ENCODE measurements at regions not wholly inside any gene's neighbourhood (a gene's known extent, or its start where the extent isn't known, plus 50 kb on each side); places are given as distances from the start of the nearest gene placed in this dataset.

- H3K23me2 ChIP-seq (ENCODE audit: low read depth, low read length) = no peaks in the 10 kb centered on the region
- WGBS, 2 experiments (ENCODE audit: extremely low coverage in 1 of 2, insufficient coverage in 1 of 2, insufficient read length in 1 of 2, insufficient replicate concordance in 2 of 2, low coverage in 1 of 2, low lambda C conversion rate in 2 of 2, missing lambda C conversion rate in 1 of 2) = 91% methylated on average over 5 of the region's 5 CpGs; no CpG with 5 or more reads in 1 of the 2 experiments
Measured at GRCh38 chr5:89279391-89280036, 396.5 kb upstream of the MEF2C start.

More at GRCh38 chr5:89279391-89280036, 396.5 kb upstream of the MEF2C start:
- Histone ChIP-seq H4K5ac (ENCODE audit: insufficient read length, low read depth, low read length) (no peak overlapping the region), H3K79me1 (ENCODE audit: low read depth, low read length) (no peaks in the 10 kb centered on the region), H2BK120ac (replicated peaks; ENCODE audit: low read depth, low read length) (no peak overlapping the region), H3K14ac (ENCODE audit: insufficient read length) (no peak overlapping the region), H3K23ac (ENCODE audit: insufficient read length) (no peak overlapping the region), H2BK20ac (ENCODE audit: low read length) (no peak overlapping the region), H3K79me2 (ENCODE audit: control insufficient read depth in 1 of 2, insufficient read depth in 2 of 2, low read length in 2 of 2) (no peaks in the 10 kb centered on the region), H4K91ac (replicated peaks; ENCODE audit: insufficient read length, low read length) (no peak overlapping the region), H3K4me3 (ENCODE audit: extremely low read depth in 1 of 4, insufficient read depth in 2 of 4, low read depth in 3 of 4, low read length in 4 of 4) (no peak overlapping the region), H3K9ac (replicated peaks in 1 of 4; ENCODE audit: extremely low read depth in 1 of 4, low read depth in 3 of 4, low read length in 3 of 4) (no peak overlapping the region), H3K4ac (replicated peaks; ENCODE audit: insufficient read length, low read depth, low read length) (no peak overlapping the region), H4K20me1 (replicated peaks in 1 of 2; ENCODE audit: control insufficient read depth in 1 of 2, insufficient read depth in 2 of 2, low read length in 2 of 2) (no peaks in the 10 kb centered on the region), H2BK12ac (ENCODE audit: low read depth, low read length) (no peak overlapping the region), H3K9me3 (ENCODE audit: insufficient read depth in 2 of 2, low read depth in 1 of 2, low read length in 1 of 2) (no peaks in the 10 kb centered on the region), H3K18ac (ENCODE audit: extremely low read depth, low read length) (no peak overlapping the region), H3K36me3 (ENCODE audit: control insufficient read depth in 2 of 4, insufficient read depth in 4 of 4, low read length in 3 of 4) (no peaks in the 10 kb centered on the region), H2BK15ac (ENCODE audit: low read length) (no peak overlapping the region), H3K27me3 (replicated peaks in 1 of 4; ENCODE audit: control insufficient read depth in 3 of 4, extremely low read depth in 1 of 4, insufficient read depth in 3 of 4, low read length in 3 of 4) (no peaks in the 10 kb centered on the region), H2BK5ac (ENCODE audit: low read depth, low read length) (no peak overlapping the region), H3K4me2 (ENCODE audit: insufficient read depth in 1 of 2, low read depth in 2 of 2, low read length in 2 of 2) (no peak overlapping the region), H3K27ac (ENCODE audit: low read depth, low read length) (no peak overlapping the region), H4K8ac (ENCODE audit: extremely low read depth, insufficient read depth, low read length) (no peak overlapping the region), H2AK5ac (ENCODE audit: low read depth, low read length) (no peak overlapping the region), H3K56ac (replicated peaks; ENCODE audit: insufficient read length, low read depth, low read length) (no peak overlapping the region), H3K4me1 (replicated peaks in 1 of 4; ENCODE audit: control insufficient read depth in 3 of 4, insufficient read depth in 4 of 4, low read length in 3 of 4) (no peaks in the 10 kb centered on the region), H2AFZ (ENCODE audit: low read length) (no peak overlapping the region)
- ChIA-PET POLR2A (ENCODE audit: partially characterized antibody) (no interaction called here), CTCF (ENCODE audit: partially characterized antibody) (no interaction called here)
- no peak for TF ChIP-seq MAFK (IDR thresholded peaks at IDR 0.05; ENCODE audit: low read depth, low read length)
- TF ChIP-seq EGR1 (IDR thresholded peaks at IDR 0.05; ENCODE audit: borderline replicate concordance, low read depth, low read length) = no peak
- no peak for TF ChIP-seq TAF1 (IDR thresholded peaks at IDR 0.05; ENCODE audit: low read depth, low read length)
- no peak for TF ChIP-seq EP300 (IDR thresholded peaks at IDR 0.05; ENCODE audit: borderline replicate concordance in 1 of 2, low read depth in 2 of 2, low read length in 2 of 2)
- TF ChIP-seq RBBP5 (IDR thresholded peaks at IDR 0.05; ENCODE audit: borderline replicate concordance, low read depth, low read length) = no peak
- no peak for TF ChIP-seq KDM1A (IDR thresholded peaks at IDR 0.05; ENCODE audit: borderline replicate concordance, low read length)
- FAIRE-seq (no peak), DNase-seq (ENCODE audit: low read depth in 1 of 2, low spot score in 2 of 2) (no peak)
